Activated CD4-positive, alpha-beta T cell treated with anti-CD3 and anti-CD28 coated beads for 36 hours (primary cell): ENCODE measurements at regions not wholly inside any gene's neighbourhood (a gene's known extent, or its start where the extent isn't known, plus 50 kb on each side); places are given as distances from the start of the nearest gene placed in this dataset.
"Not testable (repeated sequence)": the region's sequence is repeated elsewhere in the genome, so short reads cannot be mapped to it uniquely, and the experiment has no call there.

Experiments
- ATAC-seq: fragments of 200-7000 bp; cut with Tn5 transposase; one replicate; pipeline ENCODE4 v1.10.0; 2021; ENCODE audit warnings: mild to moderate bottlenecking, moderate library complexity
- CTCF ChIA-PET: fragments of 350-600 bp; sonication (Branson Sonifier 250); formaldehyde crosslinking; loops from one replicate; lab custom pipeline; 2021; ENCODE audit warnings: antibody characterized with exemption; lab: Charles Lee
- POLR2A ChIA-PET: fragments of 350-600 bp; sonication (Branson Sonifier 250); formaldehyde crosslinking; loops from one replicate; lab custom pipeline; 2021; ENCODE audit warnings: antibody characterized with exemption, inconsistent platforms; lab: Charles Lee
- DNase-seq: peaks from one replicate; pipeline ENCODE4 v3.0.0-alpha.2; 2020
- H3K27ac Mint-ChIP-seq: one replicate; pipeline ENCODE4 v1.8.0; 2021; ENCODE audit warnings: mixed read lengths
- H3K27me3 Mint-ChIP-seq: one replicate; pipeline ENCODE4 v1.8.0; 2021; ENCODE audit warnings: mixed read lengths
- H3K36me3 Mint-ChIP-seq: one replicate; pipeline ENCODE4 v1.8.0; 2021; ENCODE audit warnings: low read depth, mixed read lengths
- H3K4me1 Mint-ChIP-seq: one replicate; pipeline ENCODE4 v1.8.0; 2021; ENCODE audit warnings: mixed read lengths
- H3K4me3 Mint-ChIP-seq: one replicate; pipeline ENCODE4 v1.8.0; 2021; ENCODE audit warnings: mild to moderate bottlenecking, moderate library complexity, mixed read lengths
- H3K9me3 Mint-ChIP-seq: one replicate; pipeline ENCODE4 v1.8.0; 2021; ENCODE audit warnings: low read depth, mixed read lengths
- intact Hi-C, 2 experiments: fragments of 100-400 bp; cut with DNase I in 1 of 2; cut with micrococcal nuclease in 1 of 2; formaldehyde crosslinking; loops; one replicate each; pipeline versions ENCODE4 v1.14.2 to v1.15.1; 2022 to 2024; cut with DNase I, micrococcal nuclease

GRCh38 chr2:122543815-122544214 lies 788.4 kb downstream of the TSN start:
- no peaks in the 10 kb centered on the region for H3K36me3 Mint-ChIP-seq
- intact Hi-C loops = no loop called here
- H3K27ac Mint-ChIP-seq = no peak overlapping the region
- H3K9me3 Mint-ChIP-seq = peaks cover 3% of the 10 kb centered on the region
- ATAC-seq (no peak), DNase-seq (no peak)
- CTCF ChIA-PET = no interaction called here
- no peak overlapping the region for H3K4me3 Mint-ChIP-seq
- H3K27me3 Mint-ChIP-seq = no peaks in the 10 kb centered on the region
- POLR2A ChIA-PET = no interaction called here
- H3K4me1 Mint-ChIP-seq = no peaks in the 10 kb centered on the region

- DNase-seq (no peak), ATAC-seq (no peak)
- ChIA-PET POLR2A (no interaction called here), CTCF (no interaction called here)
- Mint-ChIP-seq H3K36me3 (no peaks in the 10 kb centered on the region), H3K9me3 (peaks cover 6% of the 10 kb centered on the region), H3K4me3 (no peak overlapping the region), H3K4me1 (no peaks in the 10 kb centered on the region), H3K27ac (no peak overlapping the region), H3K27me3 (no peaks in the 10 kb centered on the region)
- intact Hi-C loops = no loop called here
Measured at GRCh38 chr2:122545821-122546220, 790.4 kb downstream of the TSN start.

GRCh38 chr2:122562775-122563174 lies 807.3 kb downstream of the TSN start:
- no peak overlapping the region for H3K4me3 Mint-ChIP-seq
- intact Hi-C loops = no loop called here
- no peaks in the 10 kb centered on the region for H3K4me1 Mint-ChIP-seq
- no peak overlapping the region for H3K27ac Mint-ChIP-seq
- POLR2A ChIA-PET = no interaction called here
- H3K36me3 Mint-ChIP-seq = no peaks in the 10 kb centered on the region
- DNase-seq (no peak), ATAC-seq (no peak)
- no peaks in the 10 kb centered on the region for H3K27me3 Mint-ChIP-seq
- CTCF ChIA-PET = no interaction called here
- no peaks in the 10 kb centered on the region for H3K9me3 Mint-ChIP-seq

- H3K27me3 Mint-ChIP-seq = no peaks in the 10 kb centered on the region
- H3K4me1 Mint-ChIP-seq = no peaks in the 10 kb centered on the region
- no peaks in the 10 kb centered on the region for H3K36me3 Mint-ChIP-seq
- CTCF ChIA-PET = no interaction called here
- H3K27ac Mint-ChIP-seq = no peak overlapping the region
- ATAC-seq (no peak), DNase-seq (no peak)
- POLR2A ChIA-PET = no interaction called here
- intact Hi-C loops = no loop called here
- no peak overlapping the region for H3K4me3 Mint-ChIP-seq
- H3K9me3 Mint-ChIP-seq = no peaks in the 10 kb centered on the region
Measured at GRCh38 chr2:122563781-122564180, 808.3 kb downstream of the TSN start.

GRCh38 chr2:122564843-122565242 lies 809.4 kb downstream of the TSN start:
- POLR2A ChIA-PET = no interaction called here
- CTCF ChIA-PET = no interaction called here
- no peak overlapping the region for H3K27ac Mint-ChIP-seq
- H3K9me3 Mint-ChIP-seq = peaks cover 2% of the 10 kb centered on the region
- ATAC-seq = no peak
- H3K27me3 Mint-ChIP-seq = no peaks in the 10 kb centered on the region
- no peaks in the 10 kb centered on the region for H3K36me3 Mint-ChIP-seq
- no peak for DNase-seq
- intact Hi-C loops = no loop called here
- H3K4me1 Mint-ChIP-seq = no peaks in the 10 kb centered on the region
- no peak overlapping the region for H3K4me3 Mint-ChIP-seq

- no peak overlapping the region for H3K4me3 Mint-ChIP-seq
- no peak overlapping the region for H3K27ac Mint-ChIP-seq
- no peaks in the 10 kb centered on the region for H3K36me3 Mint-ChIP-seq
- ChIA-PET CTCF (no interaction called here), POLR2A (no interaction called here)
- DNase-seq = no peak
- peaks cover 2% of the 10 kb centered on the region for H3K9me3 Mint-ChIP-seq
- H3K27me3 Mint-ChIP-seq = no peaks in the 10 kb centered on the region
- H3K4me1 Mint-ChIP-seq = no peaks in the 10 kb centered on the region
- intact Hi-C loops = no loop called here
- ATAC-seq = no peak
Measured at GRCh38 chr2:122565364-122565763, 809.9 kb downstream of the TSN start.

- H3K4me3 Mint-ChIP-seq = no peak overlapping the region
- DNase-seq = no peak
- peaks cover 8% of the 10 kb centered on the region for H3K9me3 Mint-ChIP-seq
- H3K36me3 Mint-ChIP-seq = no peaks in the 10 kb centered on the region
- intact Hi-C loops = no loop called here
- ChIA-PET POLR2A (no interaction called here), CTCF (no interaction called here)
- H3K27ac Mint-ChIP-seq = no peak overlapping the region
- ATAC-seq = no peak
- H3K27me3 Mint-ChIP-seq = no peaks in the 10 kb centered on the region
- H3K4me1 Mint-ChIP-seq = no peaks in the 10 kb centered on the region
Measured at GRCh38 chr2:122570641-122571040, 815.2 kb downstream of the TSN start.

- POLR2A ChIA-PET, H3K36me3 Mint-ChIP-seq, CTCF ChIA-PET, DNase-seq, intact Hi-C loops, H3K4me1 Mint-ChIP-seq, ATAC-seq, H3K9me3 Mint-ChIP-seq, H3K27ac Mint-ChIP-seq, H3K27me3 Mint-ChIP-seq, H3K4me3 Mint-ChIP-seq: not testable (repeated sequence)
Measured at GRCh38 chr2:122571471-122571870, 816.0 kb downstream of the TSN start.

- CTCF ChIA-PET = no interaction called here
- Mint-ChIP-seq H3K9me3 (peaks cover 8% of the 10 kb centered on the region), H3K36me3 (no peaks in the 10 kb centered on the region), H3K4me3 (no peak overlapping the region), H3K27ac (no peak overlapping the region), H3K4me1 (no peaks in the 10 kb centered on the region), H3K27me3 (no peaks in the 10 kb centered on the region)
- ATAC-seq = no peak
- no peak for DNase-seq
- intact Hi-C loops = no loop called here
- POLR2A ChIA-PET = no interaction called here
Measured at GRCh38 chr2:122575076-122575475, 819.6 kb downstream of the TSN start.

GRCh38 chr2:122583159-122583917 lies 827.9 kb downstream of the TSN start:
- no peak overlapping the region for H3K27ac Mint-ChIP-seq
- no peaks in the 10 kb centered on the region for H3K36me3 Mint-ChIP-seq
- DNase-seq (no peak), ATAC-seq (no peak)
- H3K4me3 Mint-ChIP-seq = no peak overlapping the region
- POLR2A ChIA-PET = no interaction called here
- intact Hi-C loops = no loop called here
- H3K4me1 Mint-ChIP-seq = no peaks in the 10 kb centered on the region
- no peaks in the 10 kb centered on the region for H3K27me3 Mint-ChIP-seq
- CTCF ChIA-PET = no interaction called here
- H3K9me3 Mint-ChIP-seq = peaks cover 6% of the 10 kb centered on the region

GRCh38 chr2:122590524-122590923 lies 835.1 kb downstream of the TSN start:
- Mint-ChIP-seq H3K4me3 (no peak overlapping the region), H3K27me3 (no peaks in the 10 kb centered on the region), H3K9me3 (peaks cover 10% of the 10 kb centered on the region), H3K4me1 (no peaks in the 10 kb centered on the region), H3K27ac (no peak overlapping the region), H3K36me3 (no peaks in the 10 kb centered on the region)
- ChIA-PET CTCF (interaction anchor here (0.7 kb wide), 1 partner anchor 1708 kb away, joined by 3 read pairs; no protein-coding TSS in a partner anchor), POLR2A (no interaction called here)
- intact Hi-C loops = no loop called here
- DNase-seq (no peak), ATAC-seq (no peak)

- ChIA-PET POLR2A (no interaction called here), CTCF (no interaction called here)
- intact Hi-C loops = no loop called here
- no peak for DNase-seq
- Mint-ChIP-seq H3K4me3 (no peak overlapping the region), H3K9me3 (peaks cover 8% of the 10 kb centered on the region), H3K4me1 (no peaks in the 10 kb centered on the region), H3K27me3 (no peaks in the 10 kb centered on the region), H3K27ac (no peak overlapping the region), H3K36me3 (no peaks in the 10 kb centered on the region)
- no peak for ATAC-seq
Measured at GRCh38 chr2:122595065-122595464, 839.6 kb downstream of the TSN start.
